ENCODE measurements at regions not wholly inside any gene's neighbourhood (a gene's known extent, or its start where the extent isn't known, plus 50 kb on each side); places are given as distances from the start of the nearest gene placed in this dataset.

GRCh38 chr6:115618256-115618655, 442.4 kb downstream of the FRK start:
- Histone ChIP-seq H3K36me3 (ENCODE audit: control insufficient read depth, low read length) (no peaks in the 10 kb centered on the region), H3K9me3 (ENCODE audit: control insufficient read depth, insufficient read depth, low read length) (no peaks in the 10 kb centered on the region), H3K27me3 (ENCODE audit: control insufficient read depth, low read length) (no peaks in the 10 kb centered on the region), H3K4me2 (ENCODE audit: low read length) (no peak overlapping the region), H3K27ac (ENCODE audit: low read depth, low read length) (no peak overlapping the region), H3K79me2 (ENCODE audit: control insufficient read depth, low read length) (no peaks in the 10 kb centered on the region), H4K20me1 (ENCODE audit: control insufficient read depth, insufficient read depth, low read depth, low read length) (no peaks in the 10 kb centered on the region), H3K4me1 (ENCODE audit: control insufficient read depth, low read length) (no peaks in the 10 kb centered on the region), H3K9me2 (replicated peaks; ENCODE audit: control insufficient read depth, low read length) (no peaks in the 10 kb centered on the region), H3F3A (ENCODE audit: control insufficient read depth, insufficient read depth) (no peaks in the 10 kb centered on the region), H3K4me3 (ENCODE audit: low read length) (no peak overlapping the region)
- TF ChIP-seq, protein P1, sequence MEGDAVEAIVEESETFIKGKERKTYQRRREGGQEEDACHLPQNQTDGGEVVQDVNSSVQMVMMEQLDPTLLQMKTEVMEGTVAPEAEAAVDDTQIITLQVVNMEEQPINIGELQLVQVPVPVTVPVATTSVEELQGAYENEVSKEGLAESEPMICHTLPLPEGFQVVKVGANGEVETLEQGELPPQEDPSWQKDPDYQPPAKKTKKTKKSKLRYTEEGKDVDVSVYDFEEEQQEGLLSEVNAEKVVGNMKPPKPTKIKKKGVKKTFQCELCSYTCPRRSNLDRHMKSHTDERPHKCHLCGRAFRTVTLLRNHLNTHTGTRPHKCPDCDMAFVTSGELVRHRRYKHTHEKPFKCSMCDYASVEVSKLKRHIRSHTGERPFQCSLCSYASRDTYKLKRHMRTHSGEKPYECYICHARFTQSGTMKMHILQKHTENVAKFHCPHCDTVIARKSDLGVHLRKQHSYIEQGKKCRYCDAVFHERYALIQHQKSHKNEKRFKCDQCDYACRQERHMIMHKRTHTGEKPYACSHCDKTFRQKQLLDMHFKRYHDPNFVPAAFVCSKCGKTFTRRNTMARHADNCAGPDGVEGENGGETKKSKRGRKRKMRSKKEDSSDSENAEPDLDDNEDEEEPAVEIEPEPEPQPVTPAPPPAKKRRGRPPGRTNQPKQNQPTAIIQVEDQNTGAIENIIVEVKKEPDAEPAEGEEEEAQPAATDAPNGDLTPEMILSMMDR (IDR thresholded peaks at IDR 0.05; ENCODE audit: low read depth, low read length, poor library complexity, severe bottlenecking): no peak
- TF ChIP-seq EZH2phosphoT487 (IDR thresholded peaks at IDR 0.05; ENCODE audit: borderline replicate concordance, low read length): no peak

DNA sequence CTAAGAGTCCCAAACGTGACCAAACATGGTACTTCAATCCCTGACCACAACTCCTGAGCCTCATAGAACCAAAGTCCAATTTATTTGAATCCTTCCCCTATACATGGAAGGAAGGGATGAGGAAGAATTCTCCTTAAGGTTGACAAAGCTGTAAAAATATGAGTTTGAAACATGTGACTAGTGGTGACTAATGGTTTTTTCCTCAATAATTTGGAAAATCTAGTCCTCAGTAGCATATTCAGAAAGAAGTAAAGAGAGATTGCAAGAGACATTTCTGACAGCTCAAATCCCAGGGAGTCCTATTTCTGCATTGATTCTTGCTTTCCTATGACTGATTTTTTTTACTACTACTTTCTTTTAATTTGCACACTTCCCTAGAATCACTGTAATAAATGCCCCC, 443.7 kb downstream of the FRK start:
- no peak for TF ChIP-seq EZH2phosphoT487 (IDR thresholded peaks at IDR 0.05; ENCODE audit: borderline replicate concordance, low read length)
- TF ChIP-seq, protein P1 (IDR thresholded peaks at IDR 0.05; ENCODE audit: low read depth, low read length, poor library complexity, severe bottlenecking): no peak

GRCh38 chr6:115613488-115613887, 447.2 kb downstream of the FRK start:
- Histone ChIP-seq H3K4me1 (ENCODE audit: control insufficient read depth, low read length) (no peaks in the 10 kb centered on the region), H3F3A (ENCODE audit: control insufficient read depth, insufficient read depth) (no peaks in the 10 kb centered on the region), H3K36me3 (ENCODE audit: control insufficient read depth, low read length) (no peaks in the 10 kb centered on the region), H3K27me3 (ENCODE audit: control insufficient read depth, low read length) (no peaks in the 10 kb centered on the region), H3K9me2 (replicated peaks; ENCODE audit: control insufficient read depth, low read length) (no peaks in the 10 kb centered on the region), H3K79me2 (ENCODE audit: control insufficient read depth, low read length) (no peaks in the 10 kb centered on the region), H3K27ac (ENCODE audit: low read depth, low read length) (no peak overlapping the region), H3K9me3 (ENCODE audit: control insufficient read depth, insufficient read depth, low read length) (no peaks in the 10 kb centered on the region), H4K20me1 (ENCODE audit: control insufficient read depth, insufficient read depth, low read depth, low read length) (no peaks in the 10 kb centered on the region), H3K4me2 (ENCODE audit: low read length) (no peak overlapping the region), H3K4me3 (ENCODE audit: low read length) (no peak overlapping the region)
- TF ChIP-seq EZH2phosphoT487 (IDR thresholded peaks at IDR 0.05; ENCODE audit: borderline replicate concordance, low read length): no peak
- TF ChIP-seq, protein P1 (IDR thresholded peaks at IDR 0.05; ENCODE audit: low read depth, low read length, poor library complexity, severe bottlenecking): no peak

More for the DNA sequence above, 443.7 kb downstream of the FRK start:
- Histone ChIP-seq H3F3A (ENCODE audit: control insufficient read depth, insufficient read depth) (no peaks in the 10 kb centered on the region), H3K36me3 (ENCODE audit: control insufficient read depth, low read length) (no peaks in the 10 kb centered on the region), H3K27me3 (ENCODE audit: control insufficient read depth, low read length) (no peaks in the 10 kb centered on the region), H4K20me1 (ENCODE audit: control insufficient read depth, insufficient read depth, low read depth, low read length) (no peaks in the 10 kb centered on the region), H3K27ac (ENCODE audit: low read depth, low read length) (no peak overlapping the region), H3K4me2 (ENCODE audit: low read length) (no peak overlapping the region), H3K9me3 (ENCODE audit: control insufficient read depth, insufficient read depth, low read length) (no peaks in the 10 kb centered on the region), H3K4me3 (ENCODE audit: low read length) (no peak overlapping the region), H3K79me2 (ENCODE audit: control insufficient read depth, low read length) (no peaks in the 10 kb centered on the region), H3K4me1 (ENCODE audit: control insufficient read depth, low read length) (no peaks in the 10 kb centered on the region), H3K9me2 (replicated peaks; ENCODE audit: control insufficient read depth, low read length) (no peaks in the 10 kb centered on the region)
